NCI-H345 treated with DMSO at 0.1 percent for 48 hours (cell line): ENCODE measurements at regions not wholly inside any gene's neighbourhood (a gene's known extent, or its start where the extent isn't known, plus 50 kb on each side); places are given as distances from the start of the nearest gene placed in this dataset.

ENCODE experiments used
- DNase-seq: peaks from one replicate; lab custom pipeline; 2025; ENCODE audit not compliant: unreplicated experiment; lab: John Stamatoyannopoulos, UW

GRCh38 chr15:77769700-77770099 lies 137.0 kb upstream of the LINGO1 start:
- DNase-seq, result no peak

- DNase-seq, result no peak
Observed at GRCh38 chr15:77768521-77769078, 135.9 kb upstream of the LINGO1 start.

- DNase-seq, result peak; percentile 14
Observed at GRCh38 chr15:77768107-77768506, 135.4 kb upstream of the LINGO1 start.

- DNase-seq, result no peak
Observed at GRCh38 chr15:77764095-77764494, 131.4 kb upstream of the LINGO1 start.

- no peak for DNase-seq
Observed at GRCh38 chr15:77762747-77763355, 130.1 kb upstream of the LINGO1 start.

- no peak for DNase-seq
Observed at GRCh38 chr15:77759896-77760592, 127.3 kb upstream of the LINGO1 start.

GRCh38 chr15:77753939-77754338 lies 121.2 kb upstream of the LINGO1 start:
- no peak for DNase-seq

- DNase-seq, result no peak
Observed at GRCh38 chr15:77753281-77753873, 120.7 kb upstream of the LINGO1 start.

GRCh38 chr15:77749998-77750540 lies 117.4 kb upstream of the LINGO1 start:
- no peak for DNase-seq

GRCh38 chr15:77749236-77749997 lies 116.7 kb upstream of the LINGO1 start:
- DNase-seq, result no peak

- no peak for DNase-seq
Observed at GRCh38 chr15:77748078-77749064, 115.7 kb upstream of the LINGO1 start.

- DNase-seq, result no peak
Observed at GRCh38 chr15:77747175-77748077, 114.7 kb upstream of the LINGO1 start.

GRCh38 chr15:77746254-77747174 lies 113.8 kb upstream of the LINGO1 start:
- DNase-seq, result no peak

GRCh38 chr15:77744398-77744797 lies 111.7 kb upstream of the LINGO1 start:
- no peak for DNase-seq

GRCh38 chr15:77742570-77742969 lies 109.9 kb upstream of the LINGO1 start:
- DNase-seq, result no peak

- no peak for DNase-seq
Observed at GRCh38 chr15:77742127-77742526, 109.4 kb upstream of the LINGO1 start.

- no peak for DNase-seq
Observed at GRCh38 chr15:77741106-77741505, 108.4 kb upstream of the LINGO1 start.
